ENCODE measurements at regions not wholly inside any gene's neighbourhood (a gene's known extent, or its start where the extent isn't known, plus 50 kb on each side); places are given as distances from the start of the nearest gene placed in this dataset.

DNA sequence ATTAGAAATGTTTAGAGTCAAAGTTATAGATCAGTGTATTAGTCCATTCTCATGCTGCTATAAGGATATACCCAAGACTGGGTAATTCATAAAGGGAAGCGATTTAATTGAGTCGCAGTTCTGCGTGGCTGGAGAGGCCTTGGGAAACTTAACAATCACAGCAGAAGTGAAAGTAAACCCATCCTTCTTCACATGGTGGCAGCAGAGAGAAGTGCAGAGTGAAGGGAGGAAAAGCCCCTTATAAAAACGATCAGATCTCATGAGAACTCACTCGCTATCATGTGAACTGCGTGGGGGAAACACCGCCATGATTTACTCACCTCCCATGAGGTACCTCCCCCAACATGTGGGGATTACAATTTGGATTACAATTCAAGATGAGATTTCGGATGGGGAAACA, 871.5 kb downstream of the DIPK2A start:
- TF ChIP-seq, protein P1, sequence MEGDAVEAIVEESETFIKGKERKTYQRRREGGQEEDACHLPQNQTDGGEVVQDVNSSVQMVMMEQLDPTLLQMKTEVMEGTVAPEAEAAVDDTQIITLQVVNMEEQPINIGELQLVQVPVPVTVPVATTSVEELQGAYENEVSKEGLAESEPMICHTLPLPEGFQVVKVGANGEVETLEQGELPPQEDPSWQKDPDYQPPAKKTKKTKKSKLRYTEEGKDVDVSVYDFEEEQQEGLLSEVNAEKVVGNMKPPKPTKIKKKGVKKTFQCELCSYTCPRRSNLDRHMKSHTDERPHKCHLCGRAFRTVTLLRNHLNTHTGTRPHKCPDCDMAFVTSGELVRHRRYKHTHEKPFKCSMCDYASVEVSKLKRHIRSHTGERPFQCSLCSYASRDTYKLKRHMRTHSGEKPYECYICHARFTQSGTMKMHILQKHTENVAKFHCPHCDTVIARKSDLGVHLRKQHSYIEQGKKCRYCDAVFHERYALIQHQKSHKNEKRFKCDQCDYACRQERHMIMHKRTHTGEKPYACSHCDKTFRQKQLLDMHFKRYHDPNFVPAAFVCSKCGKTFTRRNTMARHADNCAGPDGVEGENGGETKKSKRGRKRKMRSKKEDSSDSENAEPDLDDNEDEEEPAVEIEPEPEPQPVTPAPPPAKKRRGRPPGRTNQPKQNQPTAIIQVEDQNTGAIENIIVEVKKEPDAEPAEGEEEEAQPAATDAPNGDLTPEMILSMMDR (IDR thresholded peaks at IDR 0.05) = no peak
- no peak for TF ChIP-seq POLR2A (IDR thresholded peaks at IDR 0.05)
